Mesenchymal stem cell (in vitro differentiated cells and primary cell): ENCODE measurements at regions not wholly inside any gene's neighbourhood (a gene's known extent, or its start where the extent isn't known, plus 50 kb on each side); places are given as distances from the start of the nearest gene placed in this dataset.
"Not testable (repeated sequence)": the region's sequence is repeated elsewhere in the genome, so short reads cannot be mapped to it uniquely, and the experiment has no call there.

Experiments
- DNase-seq: peaks from one replicate; pipeline ENCODE4 v3.0.0-alpha.2; 2013
- H2AFZ ChIP-seq: one replicate; pipeline ENCODE4 v1.6.1; 2013; ENCODE audit warnings: low read depth, mild to moderate bottlenecking, control low read depth, inconsistent platforms, low read length, moderate library complexity
- H2AK5ac ChIP-seq: 2 replicates; pipeline ENCODE4 v1.6.1; 2013; ENCODE audit warnings: low read length, moderate library complexity, mild to moderate bottlenecking, inconsistent platforms; ENCODE audit not compliant: severe bottlenecking
- H2BK120ac ChIP-seq: one replicate; pipeline ENCODE4 v1.6.1; 2013; ENCODE audit warnings: low read depth, mild to moderate bottlenecking, inconsistent platforms, low read length, moderate library complexity
- H2BK12ac ChIP-seq, 2 experiments: one replicate each; pipeline ENCODE4 v1.6.1; 2013; ENCODE audit warnings: inconsistent platforms in 2 of 2, low read length in 2 of 2, mild to moderate bottlenecking in 2 of 2, moderate library complexity in 2 of 2, control low read depth in 1 of 2
- H2BK15ac ChIP-seq: one replicate; pipeline ENCODE4 v1.6.1; 2013; ENCODE audit warnings: mild to moderate bottlenecking, low read depth, inconsistent platforms; ENCODE audit not compliant: poor library complexity, severe bottlenecking
- H2BK5ac ChIP-seq: 2 replicates; pipeline ENCODE4 v1.6.1; 2013; ENCODE audit warnings: low read depth, mild to moderate bottlenecking, low read length, control low read depth, inconsistent platforms; ENCODE audit not compliant: poor library complexity, severe bottlenecking
- H3K14ac ChIP-seq, 2 experiments: one replicate each; pipeline ENCODE4 v1.6.1; 2013; ENCODE audit warnings: inconsistent platforms in 2 of 2, low read length in 2 of 2, control low read depth in 1 of 2, mild to moderate bottlenecking in 1 of 2, moderate library complexity in 1 of 2
- H3K18ac ChIP-seq, 2 experiments: one replicate each; pipeline ENCODE4 v1.6.1; 2013; ENCODE audit warnings: inconsistent platforms in 2 of 2, low read length in 2 of 2, control low read depth in 1 of 2, low read depth in 1 of 2, mild to moderate bottlenecking in 1 of 2
- H3K23ac ChIP-seq, 2 experiments: one replicate each; pipeline ENCODE4 v1.6.1; 2013; ENCODE audit warnings: inconsistent platforms in 2 of 2, low read length in 2 of 2, mild to moderate bottlenecking in 2 of 2, moderate library complexity in 2 of 2, control low read depth in 1 of 2
- H3K27ac ChIP-seq: 2 replicates; pipeline ENCODE4 v1.5.1; 2013; ENCODE audit warnings: mild to moderate bottlenecking, moderate library complexity, low read length, control low read depth, inconsistent platforms; ENCODE audit not compliant: poor library complexity, severe bottlenecking
- H3K27me3 ChIP-seq, 2 experiments: 2 replicates each; pipeline versions ENCODE4 v1.6.1 to v1.7.0; 2013; ENCODE audit warnings: low read length in 2 of 2, mild to moderate bottlenecking in 2 of 2, moderate library complexity in 2 of 2, control low read depth in 1 of 2, inconsistent platforms in 1 of 2; ENCODE audit not compliant: control insufficient read depth in 1 of 2, insufficient read depth in 1 of 2
- H3K36me3 ChIP-seq, 2 experiments: 2 replicates each; pipeline versions ENCODE4 v1.6.1 to v1.7.0; 2013; ENCODE audit warnings: low read length in 2 of 2, control low read depth in 1 of 2, inconsistent platforms in 1 of 2, low read depth in 1 of 2, mild to moderate bottlenecking in 1 of 2; ENCODE audit not compliant: insufficient read depth in 2 of 2, control insufficient read depth in 1 of 2
- H3K4ac ChIP-seq, 2 experiments: one replicate each; pipeline ENCODE4 v1.6.1; 2013; ENCODE audit warnings: inconsistent platforms in 2 of 2, low read length in 2 of 2, mild to moderate bottlenecking in 2 of 2, moderate library complexity in 2 of 2, control low read depth in 1 of 2, low read depth in 1 of 2
- H3K4me1 ChIP-seq: 2 replicates; pipeline ENCODE4 v1.6.1; 2013; ENCODE audit warnings: low read depth, low read length, control low read depth; ENCODE audit not compliant: control insufficient read depth, insufficient read depth
- H3K4me2 ChIP-seq: 2 replicates; pipeline ENCODE4 v1.6.1; 2013; ENCODE audit warnings: low read length, mild to moderate bottlenecking, inconsistent platforms; ENCODE audit not compliant: poor library complexity, severe bottlenecking
- H3K4me3 ChIP-seq, 2 experiments: 2 replicates each; pipeline versions ENCODE4 v1.5.1 to v1.7.0; 2013; ENCODE audit warnings: low read length in 2 of 2, mild to moderate bottlenecking in 2 of 2, control low read depth in 1 of 2, low read depth in 1 of 2; ENCODE audit not compliant: insufficient read depth in 1 of 2
- H3K79me1 ChIP-seq: replicated peaks from 2 replicates; pipeline ENCODE4 v1.6.1; 2013; ENCODE audit warnings: mild to moderate bottlenecking, control low read depth, low read length, inconsistent platforms; ENCODE audit not compliant: poor library complexity, severe bottlenecking
- H3K9ac ChIP-seq: 2 replicates; pipeline ENCODE4 v1.7.0; 2013; ENCODE audit warnings: mild to moderate bottlenecking, low read length, moderate library complexity
- H3K9me3 ChIP-seq: 2 replicates; pipeline ENCODE4 v1.7.0; 2013; ENCODE audit warnings: mild to moderate bottlenecking, low read length; ENCODE audit not compliant: control insufficient read depth
- H4K8ac ChIP-seq: one replicate; pipeline ENCODE4 v1.6.1; 2013; ENCODE audit warnings: inconsistent platforms, mild to moderate bottlenecking, low read length, moderate library complexity
- H4K91ac ChIP-seq: one replicate; pipeline ENCODE4 v1.6.1; 2013; ENCODE audit warnings: mild to moderate bottlenecking, low read length, inconsistent platforms
- WGBS: methylation state at CpG from one replicate; pipeline ENCODE4 v1.1.7; 2013; ENCODE audit warnings: mixed read lengths; 5-methylcytosine and 5-hydroxymethylcytosine counted together

DNA sequence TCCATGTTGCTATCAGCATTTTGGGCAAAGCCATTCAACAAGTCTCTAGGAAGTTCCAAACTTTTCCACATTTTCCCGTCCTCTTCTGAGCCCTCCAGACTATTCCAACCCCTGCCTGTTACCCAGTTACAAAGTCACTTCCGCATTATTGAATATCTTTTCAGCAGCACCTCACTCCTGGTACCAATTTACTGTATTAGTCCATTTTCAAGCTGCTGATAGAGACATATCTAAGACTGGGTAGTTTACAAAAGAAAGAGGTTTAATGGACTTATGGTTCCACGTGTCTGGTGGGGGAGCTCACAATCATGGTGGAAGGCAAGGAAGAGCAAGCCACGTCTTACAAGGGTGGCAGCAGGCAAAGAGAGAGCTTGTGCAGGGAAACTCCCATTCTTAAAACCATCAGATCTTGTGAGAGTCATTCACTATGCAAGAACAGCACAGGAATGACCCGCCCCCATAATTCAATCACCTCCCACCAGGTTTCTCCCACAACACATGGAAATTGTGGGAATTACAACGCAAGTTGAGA lies 435.6 kb upstream of the GRM7 start:
- no peak for DNase-seq
- Histone ChIP-seq H3K27me3 (no peaks in the 10 kb centered on the region), H3K14ac (no peak overlapping the region), H3K27ac (no peak overlapping the region), H3K79me1 (no peaks in the 10 kb centered on the region), H3K4me3 (no peak overlapping the region), H2BK120ac (no peak overlapping the region), H3K18ac (no peak overlapping the region), H3K4me2 (no peak overlapping the region), H2BK12ac (no peak overlapping the region), H3K9me3 (peaks cover 16% of the 10 kb centered on the region), H4K91ac (no peak overlapping the region), H3K9ac (no peak overlapping the region), H3K36me3 (no peaks in the 10 kb centered on the region), H2AK5ac (no peak overlapping the region), H3K4me1 (no peaks in the 10 kb centered on the region), H2BK15ac (no peak overlapping the region), H2AFZ (no peak overlapping the region), H4K8ac (no peak overlapping the region), H3K4ac (no peak overlapping the region), H3K23ac (no peak overlapping the region), H2BK5ac (no peak overlapping the region)
- WGBS = 76% methylated on average over 5 of the region's 6 CpGs

DNA sequence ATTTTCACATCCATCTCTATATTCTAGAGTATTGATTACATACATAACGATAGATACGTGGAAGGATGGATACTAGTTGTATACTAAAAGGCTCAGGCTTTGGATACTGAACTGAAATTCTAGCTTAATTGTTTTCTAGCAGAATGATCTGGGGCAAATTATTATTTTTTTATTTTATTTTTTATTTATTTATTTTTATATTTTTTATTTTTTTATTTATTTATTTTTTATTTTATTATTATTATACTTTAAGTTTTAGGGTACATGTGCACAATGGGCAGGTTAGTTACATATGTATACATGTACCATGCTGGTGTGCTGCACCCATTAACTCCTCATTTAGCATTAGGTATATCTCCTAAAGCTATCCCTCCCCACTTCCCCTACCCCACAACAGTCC lies 432.6 kb upstream of the GRM7 start:
- H3K14ac ChIP-seq, H3K27ac ChIP-seq, H2BK12ac ChIP-seq, H3K27me3 ChIP-seq, H3K4me1 ChIP-seq, H3K9ac ChIP-seq, H2AFZ ChIP-seq, H3K4ac ChIP-seq, H2AK5ac ChIP-seq, H3K36me3 ChIP-seq, H3K79me1 ChIP-seq, H3K23ac ChIP-seq, H3K18ac ChIP-seq, H4K91ac ChIP-seq, H3K4me3 ChIP-seq, H3K4me2 ChIP-seq, H2BK15ac ChIP-seq, H2BK5ac ChIP-seq, DNase-seq, H2BK120ac ChIP-seq, H4K8ac ChIP-seq: not testable (repeated sequence)
- no CpG with 5 or more reads among the region's 2 CpGs for WGBS
- peaks cover 13% of the 10 kb centered on the region for H3K9me3 ChIP-seq

DNA sequence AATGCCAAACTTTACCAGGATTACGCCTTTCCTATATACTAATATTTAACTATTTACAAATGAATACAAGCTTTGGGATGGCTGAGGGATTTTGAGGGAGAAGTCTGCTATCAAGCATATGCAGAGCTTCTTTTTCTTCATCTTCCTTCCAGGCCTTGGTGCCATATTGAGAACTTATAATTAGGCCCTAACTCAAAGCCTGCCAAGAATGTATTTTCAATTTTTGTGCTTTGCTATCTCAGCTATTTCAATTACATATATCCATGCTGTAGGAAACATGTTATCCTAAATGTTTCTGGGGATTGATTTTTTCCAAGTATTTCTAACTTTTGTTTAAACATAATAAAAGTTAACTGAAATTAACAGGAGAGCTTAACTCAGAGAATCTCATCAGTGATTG lies 425.0 kb upstream of the GRM7 start:
- no peak overlapping the region for H4K8ac ChIP-seq
- no peak overlapping the region for H2AK5ac ChIP-seq
- H3K27me3 ChIP-seq = no peaks in the 10 kb centered on the region
- no peak overlapping the region for H2BK120ac ChIP-seq
- no peak overlapping the region for H3K23ac ChIP-seq
- no peak overlapping the region for H3K4me2 ChIP-seq
- H3K14ac ChIP-seq = no peak overlapping the region
- H3K18ac ChIP-seq = no peak overlapping the region
- no peak overlapping the region for H3K9ac ChIP-seq
- no peak overlapping the region for H2AFZ ChIP-seq
- peaks cover 16% of the 10 kb centered on the region for H3K9me3 ChIP-seq
- no peaks in the 10 kb centered on the region for H3K79me1 ChIP-seq
- H2BK12ac ChIP-seq = no peak overlapping the region
- no peak overlapping the region for H2BK15ac ChIP-seq
- no peaks in the 10 kb centered on the region for H3K36me3 ChIP-seq
- H4K91ac ChIP-seq = no peak overlapping the region
- H3K4me1 ChIP-seq = no peaks in the 10 kb centered on the region
- DNase-seq = no peak
- WGBS = no CpG with 5 or more reads among the region's 1 CpG
- no peak overlapping the region for H3K4me3 ChIP-seq
- no peak overlapping the region for H3K4ac ChIP-seq
- no peak overlapping the region for H2BK5ac ChIP-seq
- no peak overlapping the region for H3K27ac ChIP-seq

DNA sequence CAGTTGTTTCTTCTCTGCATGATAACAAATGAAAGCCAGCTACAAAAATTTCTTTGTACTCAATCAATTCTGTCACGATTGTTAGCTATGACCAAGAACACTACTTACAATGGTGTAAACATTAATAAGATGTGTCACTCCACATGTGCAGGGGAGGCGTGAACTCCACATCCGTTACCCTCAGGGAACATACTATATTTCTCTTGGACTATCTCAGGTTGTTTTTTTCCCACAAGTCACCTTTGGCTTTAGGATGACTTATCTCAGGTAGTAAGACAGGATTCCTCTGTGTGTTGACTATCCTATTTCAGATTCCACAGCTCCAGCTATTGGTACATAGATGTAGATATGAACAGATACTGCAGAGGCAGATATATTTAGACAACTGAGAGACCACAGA lies 423.3 kb upstream of the GRM7 start:
- no peak overlapping the region for H3K27ac ChIP-seq

More for the DNA sequence above, 423.3 kb upstream of the GRM7 start:
- Histone ChIP-seq H2BK12ac (no peak overlapping the region), H3K4me3 (no peak overlapping the region), H2BK15ac (no peak overlapping the region), H3K27me3 (no peaks in the 10 kb centered on the region), H3K9me3 (peaks cover 11% of the 10 kb centered on the region), H3K4me2 (no peak overlapping the region), H3K9ac (no peak overlapping the region), H3K18ac (no peak overlapping the region), H2AFZ (no peak overlapping the region), H3K23ac (no peak overlapping the region), H3K36me3 (no peaks in the 10 kb centered on the region), H3K79me1 (no peaks in the 10 kb centered on the region), H4K91ac (no peak overlapping the region), H2AK5ac (no peak overlapping the region), H3K4ac (no peak overlapping the region), H2BK120ac (no peak overlapping the region), H3K14ac (no peak overlapping the region), H3K4me1 (no peaks in the 10 kb centered on the region), H4K8ac (no peak overlapping the region), H2BK5ac (no peak overlapping the region)
- no peak for DNase-seq
- WGBS = 68% methylated on average over 3 of the region's 3 CpGs
